WTC11 (cell line): ENCODE measurements at regions not wholly inside any gene's neighbourhood (a gene's known extent, or its start where the extent isn't known, plus 50 kb on each side); places are given as distances from the start of the nearest gene placed in this dataset.
A peak's percentile ranks its signal among the peaks of the same experiment; 100 is the strongest.

ENCODE experiments used
- ATAC-seq: fragments of 200-7000 bp; cut with Tn5 transposase; 2 replicates; pipeline ENCODE4 v1.10.0; 2021; ENCODE audit warnings: mild to moderate bottlenecking, moderate library complexity
- CTCF ChIA-PET: fragments of 300-600 bp; sonication (Branson Sonifier 250); formaldehyde crosslinking; loops from one replicate; lab custom pipeline; 2021; ENCODE audit warnings: antibody characterized with exemption; lab: Charles Lee
- POLR2A ChIA-PET: fragments of 350-600 bp; sonication (Branson Sonifier 250); formaldehyde crosslinking; loops from one replicate; lab custom pipeline; 2021; ENCODE audit warnings: antibody characterized with exemption; lab: Charles Lee
- DNase-seq: peaks from one replicate; pipeline ENCODE4 v3.0.0; 2021; ENCODE audit warnings: low spot score
- H3K27ac Mint-ChIP-seq: 2 replicates; pipeline ENCODE4 v1.8.0; 2021; ENCODE audit warnings: mixed read lengths
- H3K27me3 Mint-ChIP-seq: 2 replicates; pipeline ENCODE4 v1.8.0; 2021; ENCODE audit warnings: low read depth, mild to moderate bottlenecking, moderate library complexity, mixed read lengths
- H3K36me3 Mint-ChIP-seq: 2 replicates; pipeline ENCODE4 v1.8.0; 2021; ENCODE audit warnings: mixed read lengths
- H3K4me1 Mint-ChIP-seq: 2 replicates; pipeline ENCODE4 v1.8.0; 2022; ENCODE audit warnings: mixed read lengths
- H3K4me3 Mint-ChIP-seq: 2 replicates; pipeline ENCODE4 v1.8.0; 2021; ENCODE audit warnings: mild to moderate bottlenecking, moderate library complexity, mixed read lengths
- H3K9me3 Mint-ChIP-seq: 2 replicates; pipeline ENCODE4 v1.8.0; 2021; ENCODE audit warnings: mixed read lengths
- AR ChIP-seq: fragments of 250-450 bp; sonication (Bioruptor Pico); IDR thresholded peaks from 2 replicates; pipeline ENCODE4 v1.9.0; 2021; ENCODE audit warnings: mild to moderate bottlenecking
- ERG ChIP-seq: fragments of 250-450 bp; sonication (Bioruptor Pico); IDR thresholded peaks from 2 replicates; pipeline ENCODE4 v1.8.0; 2021; ENCODE audit warnings: mild to moderate bottlenecking
- FOXJ3 ChIP-seq: sonication (generic); formaldehyde crosslinking; IDR thresholded peaks from 2 replicates; pipeline ENCODE4 v1.9.0; 2021; ENCODE audit warnings: missing genetic modification reagents, mild to moderate bottlenecking, borderline replicate concordance
- FOXK1 ChIP-seq: sonication (generic); formaldehyde crosslinking; IDR thresholded peaks from 2 replicates; pipeline ENCODE4 v1.8.0; 2022; ENCODE audit warnings: mild to moderate bottlenecking, moderate library complexity, missing genetic modification reagents
- GABPB1 ChIP-seq: sonication (generic); formaldehyde crosslinking; IDR thresholded peaks from 2 replicates; pipeline ENCODE4 v1.8.1; 2023; ENCODE audit warnings: mild to moderate bottlenecking, missing genetic modification reagents
- IRF2 ChIP-seq: sonication (generic); formaldehyde crosslinking; IDR thresholded peaks from 2 replicates; pipeline ENCODE4 v1.8.0; 2022; ENCODE audit warnings: low read depth, missing genetic modification reagents, borderline replicate concordance
- JUN ChIP-seq: sonication (generic); formaldehyde crosslinking; IDR thresholded peaks from 2 replicates; pipeline ENCODE4 v1.8.0; 2023; ENCODE audit warnings: mild to moderate bottlenecking, missing genetic modification reagents
- KAT7 ChIP-seq: sonication (generic); formaldehyde crosslinking; IDR thresholded peaks from 2 replicates; pipeline ENCODE4 v1.8.1; 2023; ENCODE audit warnings: missing genetic modification reagents, mild to moderate bottlenecking, borderline replicate concordance
- NFYB ChIP-seq: sonication (generic); formaldehyde crosslinking; conservative IDR thresholded peaks from 2 replicates; pipeline ENCODE4 v1.8.0; 2022; ENCODE audit warnings: low read depth, missing genetic modification reagents
- PRDM15 ChIP-seq: sonication (generic); formaldehyde crosslinking; IDR thresholded peaks from 2 replicates; pipeline ENCODE4 v1.8.0; 2022; ENCODE audit warnings: missing genetic modification reagents
- PRRX2 ChIP-seq: fragments of 250-450 bp; sonication (Bioruptor Pico); IDR thresholded peaks from 2 replicates; pipeline ENCODE4 v1.8.0; 2021; ENCODE audit warnings: mild to moderate bottlenecking
- SMAD3 ChIP-seq: sonication (generic); formaldehyde crosslinking; IDR thresholded peaks from 2 replicates; pipeline ENCODE4 v1.8.0; 2022; ENCODE audit warnings: missing genetic modification reagents, mild to moderate bottlenecking, borderline replicate concordance
- SMAD4 ChIP-seq: sonication (generic); formaldehyde crosslinking; IDR thresholded peaks from 2 replicates; pipeline ENCODE4 v1.8.0; 2022; ENCODE audit warnings: mild to moderate bottlenecking, missing genetic modification reagents
- USF1 ChIP-seq: sonication (generic); formaldehyde crosslinking; IDR thresholded peaks from 2 replicates; pipeline ENCODE4 v1.8.0; 2022; ENCODE audit warnings: mild to moderate bottlenecking, missing genetic modification reagents
- ZBTB21 ChIP-seq: sonication (generic); formaldehyde crosslinking; IDR thresholded peaks from 2 replicates; pipeline ENCODE4 v1.8.1; 2023; ENCODE audit warnings: mild to moderate bottlenecking, missing genetic modification reagents, borderline replicate concordance
- ZMAT4 ChIP-seq: fragments of 250-450 bp; sonication (Bioruptor Pico); IDR thresholded peaks from 2 replicates; pipeline ENCODE4 v1.9.0; 2021; ENCODE audit warnings: mild to moderate bottlenecking
- ZNF219 ChIP-seq: sonication (generic); formaldehyde crosslinking; IDR thresholded peaks from 2 replicates; pipeline ENCODE4 v1.8.0; 2023; ENCODE audit warnings: missing genetic modification reagents, mild to moderate bottlenecking, borderline replicate concordance
- ZNF281 ChIP-seq: sonication (generic); formaldehyde crosslinking; IDR thresholded peaks from 2 replicates; pipeline ENCODE4 v1.8.0; 2023; ENCODE audit warnings: mild to moderate bottlenecking, missing genetic modification reagents
- ZNF423 ChIP-seq: fragments of 250-450 bp; sonication (Bioruptor Pico); IDR thresholded peaks from 2 replicates; pipeline ENCODE4 v2.1.2; 2022; ENCODE audit warnings: mild to moderate bottlenecking, moderate library complexity
- ZNF425 ChIP-seq: fragments of 250-450 bp; sonication (Bioruptor Pico); conservative IDR thresholded peaks from 2 replicates; pipeline ENCODE4 v1.9.0; 2021; ENCODE audit warnings: mild to moderate bottlenecking
- ZNF671 ChIP-seq: fragments of 250-450 bp; sonication (Bioruptor Pico); IDR thresholded peaks from 2 replicates; pipeline ENCODE4 v1.8.0; 2021; ENCODE audit warnings: mild to moderate bottlenecking

- TF ChIP-seq PRDM15 (CRISPR knock-in tag) (no peak), ERG (CRISPR knock-in tag) (no peak), GABPB1 (no peak), AR (CRISPR knock-in tag) (no peak), ZNF425 (CRISPR knock-in tag) (no peak), NFYB (CRISPR knock-in tag) (no peak)
Measured at GRCh38 chr5:107119656-107120055, 551.1 kb downstream of the EFNA5 start (continued).

GRCh38 chr5:107118184-107119019, 552.3 kb downstream of the EFNA5 start:
- ChIA-PET CTCF (interaction anchor here (1.0 to 1.9 kb wide), 4 partner anchors 14 to 554 kb away, joined by 3 to 9 read pairs (median 4); no protein-coding TSS in a partner anchor), POLR2A (interaction anchor here (0.5 to 0.6 kb wide), 2 partner anchors 72 to 757 kb away, joined by 3 to 4 read pairs; no protein-coding TSS in a partner anchor)
- no peak for DNase-seq
- Mint-ChIP-seq H3K4me1 (peaks cover 33% of the 10 kb centered on the region), H3K4me3 (no peak overlapping the region), H3K27me3 (no peaks in the 10 kb centered on the region), H3K27ac (peak overlapping the region; percentile 30; the same call in 1 of the 2 replicates), H3K9me3 (no peaks in the 10 kb centered on the region), H3K36me3 (no peaks in the 10 kb centered on the region)
- ATAC-seq = peak; percentile 77
- TF ChIP-seq ZNF423 (CRISPR knock-in tag) (peak; percentile 45; the same call in 1 of the 2 replicates), KAT7 (CRISPR knock-in tag) (no peak), IRF2 (CRISPR knock-in tag) (no peak), PRRX2 (CRISPR knock-in tag) (no peak), SMAD4 (CRISPR knock-in tag) (no peak), ZNF671 (CRISPR knock-in tag) (no peak), ZNF281 (no peak), ZMAT4 (no peak), FOXJ3 (CRISPR knock-in tag) (no peak), FOXK1 (CRISPR knock-in tag) (no peak), SMAD3 (CRISPR knock-in tag) (no peak), ZBTB21 (CRISPR knock-in tag) (no peak), ZNF219 (CRISPR knock-in tag) (no peak), USF1 (CRISPR knock-in tag) (peak; percentile 66; the same call in 1 of the 2 replicates), JUN (CRISPR knock-in tag) (no peak)
